Skin epidermis (tissue), 12 donors: ENCODE measurements at regions not wholly inside any gene's neighbourhood (a gene's known extent, or its start where the extent isn't known, plus 50 kb on each side); places are given as distances from the start of the nearest gene placed in this dataset.
"Not testable (repeated sequence)": the region's sequence is repeated elsewhere in the genome, so short reads cannot be mapped to it uniquely, and the experiment has no call there.

ENCODE experiments used
- H3K27ac ChIP-seq, 21 experiments: fragments of 200-600 bp; sonication (generic) in 11 of 21; one replicate each; pipeline ENCODE4 v1.5.0; 2020; ENCODE audit warnings: mild to moderate bottlenecking in 3 of 21, inconsistent platforms in 2 of 21, moderate library complexity in 2 of 21
- H3K4me3 ChIP-seq, 7 experiments: fragments of 200-600 bp; sonication (generic) in 2 of 7; one replicate each; pipeline ENCODE4 v1.5.0; 2020; ENCODE audit warnings: inconsistent platforms in 2 of 7, mild to moderate bottlenecking in 2 of 7, moderate library complexity in 1 of 7

DNA sequence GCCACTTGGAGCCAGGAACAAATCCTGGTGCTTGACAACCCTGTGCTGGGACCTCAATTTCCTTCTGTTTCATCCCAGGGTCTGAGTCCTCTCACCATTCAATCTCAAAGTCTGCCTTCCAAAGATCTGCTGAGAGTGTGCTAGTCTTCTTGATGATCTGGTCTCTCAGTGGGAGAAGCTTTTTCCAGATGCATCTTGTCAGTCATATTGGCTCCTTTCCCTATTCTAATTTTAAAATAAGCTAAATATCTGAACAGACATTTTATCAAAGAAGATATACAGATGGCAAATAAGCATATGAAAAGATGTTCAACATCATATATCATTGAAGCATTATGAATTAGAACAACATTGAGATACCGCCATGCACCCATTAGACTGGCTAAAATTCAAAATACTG lies 469.3 kb downstream of the NEBL start:
- Histone ChIP-seq H3K27ac (no peak overlapping the region), H3K4me3 (no peak overlapping the region)

DNA sequence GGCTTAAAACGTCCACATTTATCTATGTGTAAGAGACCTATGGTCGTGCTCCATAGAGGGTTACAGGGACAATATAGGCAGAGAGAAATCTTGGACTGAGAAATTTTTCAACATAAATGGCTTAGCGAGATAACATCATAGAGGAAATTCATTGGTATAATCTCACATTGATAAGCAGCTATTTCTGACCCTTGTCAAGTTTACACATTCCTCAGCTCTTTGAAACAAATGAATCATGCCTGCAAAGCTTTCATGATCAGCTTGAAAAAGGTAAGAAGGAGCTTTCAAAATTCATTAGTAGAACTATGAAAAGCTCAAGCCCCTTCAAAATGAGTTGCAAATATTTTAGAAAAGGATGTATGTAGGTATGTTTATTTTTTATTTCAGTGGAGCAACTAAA lies 478.8 kb downstream of the NEBL start:
- Histone ChIP-seq H3K27ac (no peak overlapping the region), H3K4me3 (no peak overlapping the region)

DNA sequence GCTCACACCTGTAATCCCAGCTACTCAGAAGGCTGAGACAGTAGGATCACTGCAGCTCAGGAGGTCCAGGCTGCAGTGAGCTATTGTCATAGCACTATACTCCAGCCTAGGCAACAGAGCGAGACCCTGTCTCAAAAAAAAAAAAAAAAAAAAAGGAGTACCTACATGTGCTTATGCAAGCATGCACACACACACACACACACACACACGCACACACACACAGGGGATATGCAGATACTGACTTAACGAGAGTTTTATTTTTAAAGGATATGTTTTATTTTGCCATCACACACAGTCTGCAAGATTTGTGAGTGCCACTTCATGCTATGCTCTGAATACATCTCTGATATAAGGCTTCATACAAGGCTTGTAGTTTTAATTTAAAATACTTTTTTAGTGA lies 479.3 kb downstream of the NEBL start:
- no peak overlapping the region for H3K27ac ChIP-seq
- H3K4me3 ChIP-seq, result no peak overlapping the region

DNA sequence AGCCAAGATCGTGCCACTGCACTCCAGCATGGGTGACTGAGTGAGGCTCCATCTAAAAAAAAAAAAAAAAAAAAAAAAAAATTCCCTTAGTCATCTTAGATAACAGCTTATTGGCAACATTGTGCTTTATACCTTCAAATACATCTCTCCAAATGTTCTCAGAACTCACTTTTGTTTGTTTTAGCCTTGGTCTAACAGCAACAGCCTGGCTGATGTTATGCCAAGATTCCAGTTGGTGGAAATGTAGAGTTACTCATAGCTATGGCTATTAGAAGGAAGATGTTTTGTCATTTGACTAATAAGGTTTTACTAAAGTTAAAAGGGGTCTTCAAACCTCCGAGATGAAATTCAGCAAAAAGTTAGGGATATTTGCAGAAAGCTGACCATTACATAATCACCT lies 481.4 kb downstream of the NEBL start:
- no peak overlapping the region for H3K4me3 ChIP-seq
- no peak overlapping the region for H3K27ac ChIP-seq

DNA sequence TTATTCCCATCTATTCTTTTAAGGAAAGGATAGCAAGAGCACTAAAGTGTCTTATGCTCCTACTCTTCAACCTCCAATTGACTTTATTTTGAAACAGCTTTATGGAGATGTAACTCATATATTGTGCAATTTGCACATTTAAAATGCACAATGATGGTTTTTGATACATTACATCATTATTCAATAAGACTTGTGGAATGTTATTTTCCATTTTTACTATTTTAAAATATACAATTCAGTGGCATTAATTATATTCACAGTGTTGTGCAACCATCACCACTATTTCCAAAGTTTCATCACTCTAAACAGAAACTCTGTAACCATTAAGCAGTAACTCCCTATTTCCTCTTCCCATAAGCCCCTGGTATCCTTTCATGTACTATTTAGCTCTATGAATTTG lies 489.8 kb downstream of the NEBL start:
- H3K27ac ChIP-seq, result no peak overlapping the region
- H3K4me3 ChIP-seq, result no peak overlapping the region

DNA sequence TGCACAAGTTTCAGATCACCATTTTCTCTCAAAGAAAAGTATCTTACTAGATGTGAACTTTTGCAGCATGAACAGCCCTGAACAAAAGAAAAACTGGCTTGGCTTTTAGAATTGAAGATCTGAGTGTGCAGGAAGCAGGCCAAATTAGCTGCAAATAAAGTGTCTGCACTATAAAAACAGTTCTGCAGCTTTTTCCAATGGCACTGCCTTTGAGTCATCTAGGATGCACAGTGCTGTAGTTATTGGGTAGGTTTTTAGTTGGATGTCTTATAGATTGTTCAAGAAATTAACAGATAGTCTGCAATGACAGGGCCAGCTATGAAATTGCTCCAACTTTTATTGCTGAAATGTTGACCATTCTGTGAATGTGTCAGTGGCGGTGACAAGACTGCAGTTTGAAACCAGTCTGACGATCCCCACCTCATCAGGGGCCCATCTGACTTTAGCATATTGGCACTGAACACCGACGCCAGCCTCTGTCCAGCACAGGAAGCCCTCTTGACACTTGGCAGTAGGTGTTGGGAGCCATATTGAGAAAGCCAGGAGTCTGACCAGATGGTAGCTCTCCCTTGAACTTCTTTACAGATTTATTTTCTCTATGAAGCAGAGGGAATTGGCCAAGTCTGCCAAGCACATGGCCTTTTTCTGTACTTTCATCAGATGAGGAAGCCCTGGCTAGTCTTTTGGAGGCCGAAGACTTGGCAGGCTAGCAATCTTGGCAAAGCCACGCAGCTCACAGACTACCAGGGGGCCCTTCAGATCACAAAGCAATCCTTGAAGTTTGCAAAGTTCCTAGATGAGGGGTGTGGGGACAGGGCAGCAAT lies 490.6 kb downstream of the NEBL start:
- Histone ChIP-seq H3K27ac (no peak overlapping the region), H3K4me3 (no peak overlapping the region)

DNA sequence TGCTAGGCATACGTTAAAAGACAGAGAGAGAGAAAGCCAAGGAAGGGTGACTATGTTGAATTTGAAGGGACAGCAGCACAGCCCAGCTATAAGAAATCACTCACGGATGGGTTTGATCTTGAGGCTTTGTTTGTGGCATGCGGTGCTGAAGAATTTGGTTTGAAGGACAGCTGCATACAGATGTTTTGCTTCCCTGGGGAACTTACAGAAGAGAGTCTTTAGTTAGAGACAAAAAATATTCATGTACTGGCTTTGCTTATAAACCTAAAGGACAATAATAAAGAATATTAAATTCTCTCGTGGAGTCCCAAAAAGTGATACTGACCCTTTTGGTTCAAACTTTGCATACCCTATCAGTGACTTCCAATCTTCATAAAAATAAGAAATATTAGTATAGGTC lies 491.4 kb downstream of the NEBL start:
- Histone ChIP-seq H3K27ac (no peak overlapping the region), H3K4me3 (no peak overlapping the region)

DNA sequence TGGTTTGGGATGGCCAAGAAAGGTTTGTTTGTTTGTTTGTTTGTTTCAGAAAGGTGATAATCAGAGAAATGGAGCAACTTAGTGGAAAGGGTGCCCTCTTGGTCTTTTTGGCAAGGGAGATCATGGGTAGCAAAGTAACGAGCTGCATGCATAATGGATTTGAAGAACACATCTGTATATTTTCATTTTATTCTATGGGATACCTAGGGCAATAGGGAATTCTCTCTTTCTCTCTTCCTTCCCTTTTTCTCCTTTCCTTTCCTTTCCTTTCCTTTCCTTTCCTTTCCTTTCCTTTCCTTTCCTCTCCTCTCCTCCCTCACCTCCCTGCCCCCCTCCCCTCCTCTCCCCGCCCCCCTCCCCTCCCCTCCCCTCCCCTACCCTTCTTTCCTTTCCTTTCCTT lies 492.1 kb downstream of the NEBL start:
- Histone ChIP-seq H3K27ac (no peak overlapping the region), H3K4me3 (no peak overlapping the region)

DNA sequence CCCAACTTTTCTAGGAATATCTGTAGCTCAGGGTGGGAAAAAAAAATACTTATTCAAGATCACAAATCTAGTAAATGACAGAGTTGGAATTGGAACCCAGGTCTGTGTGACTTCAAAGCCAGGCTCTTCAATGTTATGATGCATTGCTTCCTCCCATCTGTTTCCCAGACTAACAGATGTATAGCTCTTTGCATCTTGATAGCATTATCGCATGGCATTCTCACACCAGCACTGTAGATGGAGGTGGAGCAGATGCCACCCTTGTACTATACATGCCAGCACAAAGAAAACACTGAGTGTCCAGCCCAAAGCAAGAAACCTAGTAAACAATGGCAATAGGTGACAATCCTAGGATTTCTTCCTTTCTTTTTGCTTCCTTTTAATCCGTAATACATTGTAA lies 497.3 kb downstream of the NEBL start:
- Histone ChIP-seq H3K27ac (no peak overlapping the region), H3K4me3 (no peak overlapping the region)

DNA sequence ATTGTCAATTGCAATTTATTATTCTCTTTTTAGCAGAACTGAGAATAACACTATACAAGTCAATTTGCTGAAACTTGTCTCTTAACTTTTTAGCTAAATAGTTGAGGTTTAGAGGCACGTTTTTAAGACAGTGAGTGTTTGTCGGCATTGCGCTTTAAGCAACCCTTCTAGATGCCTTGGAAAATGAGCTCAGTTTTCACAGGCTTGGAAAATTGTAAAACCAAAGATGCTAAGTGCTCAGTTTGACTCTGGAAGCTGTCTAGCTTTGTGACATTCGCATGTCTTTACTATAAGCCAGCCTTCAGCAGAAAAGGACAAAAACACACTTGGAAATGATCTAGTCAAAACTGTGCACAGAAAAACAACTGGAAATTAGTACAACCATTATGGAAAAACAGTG lies 500.4 kb downstream of the NEBL start:
- no peak overlapping the region for H3K27ac ChIP-seq

DNA sequence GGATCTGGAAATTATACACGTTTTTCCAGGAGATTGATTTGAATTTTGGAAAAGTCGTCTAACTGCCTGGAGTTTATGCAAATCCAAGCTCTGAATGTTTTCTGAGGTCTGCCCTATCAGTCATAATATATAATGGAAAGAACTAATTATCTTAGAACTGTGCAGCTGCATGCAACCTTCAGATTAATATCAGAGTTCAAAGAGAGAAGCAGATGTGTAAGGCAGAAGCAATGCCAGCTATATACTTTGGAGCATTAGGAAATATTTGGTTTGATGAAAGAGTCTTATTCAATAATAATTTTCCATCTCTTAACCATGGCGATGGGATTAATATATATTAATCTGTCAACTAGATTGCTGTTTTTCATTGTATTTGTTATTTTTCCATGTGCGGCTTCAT lies 500.9 kb downstream of the NEBL start:
- no peak overlapping the region for H3K27ac ChIP-seq
- H3K4me3 ChIP-seq, result no peak overlapping the region

More for the DNA sequence above, 500.4 kb downstream of the NEBL start:
- no peak overlapping the region for H3K4me3 ChIP-seq

DNA sequence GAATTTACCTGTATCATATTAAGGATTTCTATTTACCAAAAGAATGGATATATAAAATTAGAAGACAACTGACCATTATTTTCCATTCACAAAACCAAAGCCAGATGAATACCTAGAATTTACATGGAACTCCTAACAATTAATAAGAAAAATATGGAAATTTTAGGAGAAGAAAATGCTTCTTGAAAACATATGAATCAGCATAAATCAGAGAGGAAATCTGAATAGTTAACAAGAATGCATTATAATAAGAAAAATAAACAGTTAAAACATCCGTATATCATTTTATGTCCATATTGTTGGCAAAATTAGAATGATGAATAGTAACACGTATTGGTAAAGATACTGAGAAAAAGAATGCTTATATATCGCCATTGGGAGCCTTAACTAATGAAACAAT lies 505.5 kb downstream of the NEBL start:
- no peak overlapping the region for H3K4me3 ChIP-seq

DNA sequence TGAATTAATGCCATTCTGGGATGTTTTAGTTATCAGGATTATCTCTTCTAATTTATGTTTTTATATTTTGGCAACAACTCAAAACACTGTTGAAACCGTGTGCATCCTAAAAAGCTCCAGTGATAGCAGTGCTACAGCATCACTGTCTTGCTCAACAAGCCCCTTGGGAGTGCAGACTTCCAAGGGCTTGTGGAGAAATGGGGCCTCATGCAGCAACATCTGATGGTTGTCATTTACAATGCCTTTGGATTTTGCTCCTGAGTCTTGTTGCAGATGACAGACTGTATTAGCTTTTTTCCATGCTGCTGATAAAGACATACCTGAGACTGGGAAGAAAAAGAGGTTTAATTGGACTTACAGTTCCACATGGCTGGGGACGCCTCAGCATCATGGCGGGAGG lies 515.4 kb downstream of the NEBL start:
- H3K27ac ChIP-seq, result no peak overlapping the region

More for the DNA sequence above, 505.5 kb downstream of the NEBL start:
- H3K27ac ChIP-seq, result no peak overlapping the region

DNA sequence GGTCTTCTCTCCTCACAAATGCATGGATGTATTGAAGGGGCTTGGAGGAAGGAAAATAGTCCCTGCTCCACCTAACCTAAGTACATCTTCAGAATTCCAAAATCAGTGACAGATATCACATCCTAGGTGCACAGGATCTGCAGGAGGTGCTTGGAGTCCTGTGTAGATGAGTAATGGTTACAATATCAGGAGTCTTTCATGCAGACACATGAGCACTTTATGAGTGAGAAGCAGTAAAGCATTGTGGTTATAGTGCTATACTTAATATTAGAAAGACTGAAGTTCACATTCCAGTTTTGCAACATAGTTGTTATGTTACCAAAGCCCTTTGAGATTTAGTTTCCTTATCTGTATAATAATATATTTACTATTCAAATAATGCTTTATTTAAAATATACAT lies 516.7 kb downstream of the NEBL start:
- Histone ChIP-seq H3K27ac (no peak overlapping the region), H3K4me3 (no peak overlapping the region)

More for the DNA sequence above, 515.4 kb downstream of the NEBL start:
- no peak overlapping the region for H3K4me3 ChIP-seq

DNA sequence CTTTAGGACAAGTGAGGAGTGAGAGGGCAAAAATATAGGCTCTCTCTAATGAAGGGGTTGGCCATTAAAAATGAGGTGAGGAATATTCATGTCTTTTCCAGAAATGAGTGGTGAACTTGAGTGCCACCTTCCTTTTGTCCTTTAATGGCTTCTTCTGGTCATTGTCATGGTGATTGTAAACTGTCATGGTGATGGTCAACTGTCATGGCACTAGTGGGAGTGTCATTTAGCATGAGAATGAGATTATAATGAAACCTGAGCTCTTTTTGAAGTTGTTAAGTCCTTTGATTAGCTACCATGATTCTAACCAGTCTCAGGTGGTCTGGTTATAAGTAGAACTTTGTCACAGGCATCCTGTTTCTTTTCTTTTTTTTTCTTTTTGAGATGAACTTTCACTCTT lies 524.4 kb downstream of the NEBL start:
- no peak overlapping the region for H3K27ac ChIP-seq
- H3K4me3 ChIP-seq, result no peak overlapping the region

DNA sequence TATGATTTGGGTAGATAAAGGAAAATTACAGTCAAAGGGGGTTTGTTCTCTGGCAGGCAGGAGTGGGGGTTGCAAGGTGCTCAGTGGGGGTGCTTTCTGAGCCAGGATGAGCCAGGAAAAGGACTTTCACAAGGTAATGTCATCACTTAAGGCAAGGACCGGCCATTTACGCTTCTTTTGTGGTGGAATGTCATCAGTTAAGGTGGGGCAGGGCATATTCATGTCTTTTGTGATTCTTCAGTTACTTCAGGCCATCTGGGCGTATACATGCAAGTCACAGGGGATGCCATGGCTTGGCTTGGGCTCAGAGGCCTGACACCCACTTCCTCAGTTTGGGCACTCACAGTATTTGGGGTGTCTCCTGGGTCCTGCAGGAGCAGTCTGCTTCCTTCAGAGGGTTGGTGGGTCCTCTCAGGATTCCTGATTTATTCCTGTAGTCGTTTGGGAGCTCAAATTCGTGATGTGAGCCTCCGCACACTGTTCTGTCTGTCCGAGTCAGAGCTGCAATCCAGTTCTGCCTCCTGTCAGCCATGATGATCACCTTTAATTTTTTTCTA lies 526.1 kb downstream of the NEBL start:
- H3K27ac ChIP-seq, H3K4me3 ChIP-seq: not testable (repeated sequence)

DNA sequence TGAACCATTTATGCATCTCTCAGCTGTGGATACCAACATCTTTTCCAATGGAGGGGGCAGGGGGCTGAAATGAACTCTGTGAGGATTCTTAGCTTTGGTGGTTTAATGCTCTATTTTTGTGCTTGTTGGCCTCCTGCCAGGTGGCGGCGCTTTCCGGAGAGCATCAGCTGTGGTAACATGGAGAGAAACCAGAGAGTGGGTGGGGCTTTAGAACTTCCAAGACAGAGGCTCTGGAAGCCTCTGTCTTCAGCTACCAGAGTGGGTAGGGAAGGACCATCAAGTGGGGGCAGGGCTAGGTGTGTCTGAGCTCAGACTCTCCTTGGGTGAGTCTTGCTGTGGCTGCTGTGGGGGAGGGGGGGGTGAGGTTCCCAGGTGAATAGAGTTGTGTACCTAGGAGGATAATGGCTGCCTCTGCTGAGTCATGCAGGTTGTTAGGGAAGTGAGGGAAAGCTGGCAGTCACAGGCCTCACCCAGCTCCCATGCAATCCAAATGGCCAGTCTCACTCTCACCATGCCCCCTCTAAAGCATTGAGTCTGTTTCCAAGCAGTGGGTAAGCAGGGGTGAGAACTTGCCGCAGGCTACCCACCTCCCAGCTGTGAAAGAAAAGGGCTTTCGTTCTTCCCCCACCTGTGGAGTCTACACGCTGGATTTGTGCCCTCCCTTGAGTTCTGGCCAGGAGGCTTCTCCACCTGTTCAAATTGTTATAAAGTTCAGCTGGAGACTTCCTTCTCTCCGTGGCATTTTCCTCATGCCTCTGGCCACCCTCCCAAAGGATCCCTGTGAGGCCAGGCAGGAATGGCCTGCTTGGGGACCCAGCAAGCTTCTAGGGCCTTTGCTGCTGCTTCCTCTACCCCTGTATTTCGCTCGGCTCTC lies 527.0 kb downstream of the NEBL start:
- no peak overlapping the region for H3K4me3 ChIP-seq
- no peak overlapping the region for H3K27ac ChIP-seq

DNA sequence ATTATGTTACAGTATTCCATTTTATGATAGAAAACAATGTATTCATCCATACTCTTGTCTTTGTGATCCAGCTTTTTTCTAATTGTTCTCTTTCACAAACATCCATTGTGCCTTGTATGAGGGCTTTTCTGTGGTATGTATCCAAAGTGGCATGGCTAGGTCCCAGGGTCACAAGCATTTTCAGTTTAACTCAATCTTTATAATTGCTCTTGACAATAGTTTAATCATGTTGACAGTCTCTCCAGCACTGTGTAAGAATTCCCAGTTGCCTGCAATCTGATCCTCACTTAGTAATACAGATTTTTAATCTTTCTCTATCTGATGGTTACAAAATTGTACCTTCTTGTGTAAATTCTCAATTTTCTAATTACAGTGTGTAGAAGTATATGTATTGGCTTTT lies 533.4 kb downstream of the NEBL start:
- Histone ChIP-seq H3K27ac (no peak overlapping the region), H3K4me3 (no peak overlapping the region)

DNA sequence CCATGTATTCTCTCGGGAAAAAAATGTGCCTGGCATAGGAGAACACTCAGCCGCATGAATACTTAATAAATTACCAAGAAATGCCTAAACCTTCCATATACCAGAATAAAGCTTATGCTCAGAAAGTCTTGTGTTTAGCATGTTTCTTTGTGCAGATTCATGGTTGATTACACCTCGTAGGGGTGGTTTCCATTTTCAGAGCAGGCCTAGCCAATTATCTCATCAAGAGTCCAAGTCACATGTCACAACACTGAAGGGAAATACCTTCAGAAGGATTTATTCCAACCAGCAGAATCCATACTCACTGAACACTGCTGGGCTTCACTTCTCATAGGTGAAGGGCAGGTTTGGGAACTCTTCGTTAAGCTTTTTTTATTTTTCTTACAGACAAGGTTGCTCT lies 539.7 kb downstream of the PLXDC2 start:
- H3K27ac ChIP-seq, result no peak overlapping the region
- no peak overlapping the region for H3K4me3 ChIP-seq

DNA sequence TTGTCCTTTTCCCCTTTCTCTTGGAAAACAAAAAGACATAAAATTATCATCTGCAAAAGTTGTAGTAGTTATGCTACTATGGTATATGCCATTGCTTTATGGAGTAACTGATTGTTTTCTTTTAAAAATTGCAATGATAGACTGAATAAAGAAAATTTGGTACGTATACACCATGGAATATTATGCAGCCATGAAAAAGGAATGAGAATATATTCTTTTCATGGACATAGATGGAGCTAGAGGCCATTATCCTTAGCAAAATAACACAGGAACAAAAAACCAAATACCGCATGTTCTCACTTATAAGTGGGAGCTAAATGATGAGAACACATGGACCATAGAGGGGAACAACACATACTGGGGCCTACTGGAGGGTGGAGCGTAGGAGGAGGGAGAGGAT lies 538.8 kb downstream of the PLXDC2 start:
- Histone ChIP-seq H3K27ac (no peak overlapping the region), H3K4me3 (no peak overlapping the region)

DNA sequence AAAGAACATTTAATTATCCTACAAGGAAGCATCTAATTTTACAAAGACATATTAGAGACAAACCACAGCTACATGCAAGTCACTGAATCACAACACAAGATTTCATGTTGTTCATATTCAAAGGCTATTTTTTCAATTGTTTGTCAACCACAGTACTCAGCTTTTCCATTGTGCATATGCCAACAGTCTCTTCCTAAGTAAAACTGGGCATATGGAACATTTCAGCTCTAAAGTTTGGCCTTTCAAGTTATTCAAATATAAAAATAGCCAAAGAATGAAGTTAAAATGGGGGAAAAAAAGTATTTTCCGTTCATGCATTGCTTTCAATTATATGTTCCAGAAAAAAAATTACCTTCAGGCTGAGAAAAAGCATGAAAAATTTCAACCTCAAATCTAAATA lies 537.9 kb downstream of the PLXDC2 start:
- no peak overlapping the region for H3K27ac ChIP-seq
- no peak overlapping the region for H3K4me3 ChIP-seq
